Thoracic aorta (tissue), 2 donors: ENCODE measurements at regions not wholly inside any gene's neighbourhood (a gene's known extent, or its start where the extent isn't known, plus 50 kb on each side); places are given as distances from the start of the nearest gene placed in this dataset.
"Not testable (repeated sequence)": the region's sequence is repeated elsewhere in the genome, so short reads cannot be mapped to it uniquely, and the experiment has no call there.

ENCODE experiments used
- ATAC-seq: fragments of 150-250 bp; one replicate; pipeline ENCODE4 v1.8.0; 2017; ENCODE audit warnings: low read depth; ENCODE audit not compliant: insufficient number of reproducible peaks, low FRiP score
- DNase-seq: peaks from one replicate; pipeline ENCODE4 v3.0.0-alpha.2; 2020; ENCODE audit warnings: low spot score
- H3K27ac ChIP-seq, 2 donors: fragments of 200-600 bp; sonication (generic); 1 replicate in 1 of 2; 2 replicates in 1 of 2; pipeline ENCODE4 v1.5.1; 2016; ENCODE audit warnings: mild to moderate bottlenecking in 2 of 2, moderate library complexity in 2 of 2
- H3K27me3 ChIP-seq: fragments of 200-600 bp; sonication (generic); replicated peaks from 2 replicates; pipeline ENCODE4 v1.6.0; 2016; ENCODE audit warnings: mild to moderate bottlenecking; ENCODE audit not compliant: insufficient read depth
- H3K36me3 ChIP-seq: fragments of 200-600 bp; sonication (generic); one replicate; pipeline ENCODE4 v1.5.1; 2016
- H3K4me1 ChIP-seq, 2 donors: fragments of 200-600 bp; sonication (generic); 1 replicate in 1 of 2; 2 replicates in 1 of 2; pipeline versions ENCODE4 v1.5.1 to v1.6.0; 2016; ENCODE audit warnings: low read depth in 2 of 2, mild to moderate bottlenecking in 1 of 2; ENCODE audit not compliant: control insufficient read depth in 1 of 2
- H3K4me3 ChIP-seq: fragments of 200-600 bp; sonication (generic); 2 replicates; pipeline ENCODE4 v1.5.1; 2016; ENCODE audit warnings: mild to moderate bottlenecking
- H3K9me3 ChIP-seq: fragments of 200-600 bp; sonication (generic); 2 replicates; pipeline ENCODE4 v1.5.1; 2016
- TF ChIP-seq, protein P1 (sequence below): fragments of 200-600 bp; sonication (generic); IDR thresholded peaks from one replicate; pipeline ENCODE4 v1.5.1; 2019; ENCODE audit warnings: antibody characterized with exemption

DNA sequence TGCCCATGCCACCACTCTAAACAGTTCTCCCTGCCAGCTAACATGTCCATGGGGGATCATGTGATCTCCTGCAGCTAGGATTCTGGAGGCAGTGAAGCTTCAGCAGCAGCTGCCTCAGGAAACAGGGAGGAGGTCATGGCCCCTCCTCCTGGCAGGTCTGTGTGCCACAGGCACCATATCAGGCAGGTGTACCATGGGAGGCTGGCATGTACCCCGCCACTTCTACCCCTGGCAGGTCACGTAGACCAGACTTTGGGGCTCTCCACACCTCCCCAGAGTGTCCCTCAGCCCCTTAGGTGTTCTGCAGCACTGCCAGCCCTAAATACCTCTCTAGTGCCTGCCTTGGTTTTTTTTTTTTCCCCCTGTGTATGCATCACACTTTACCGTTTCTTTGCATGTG, 110.5 kb upstream of the FAM47C start:
- H3K9me3 ChIP-seq = no peaks in the 10 kb centered on the region
- TF ChIP-seq, protein P1, sequence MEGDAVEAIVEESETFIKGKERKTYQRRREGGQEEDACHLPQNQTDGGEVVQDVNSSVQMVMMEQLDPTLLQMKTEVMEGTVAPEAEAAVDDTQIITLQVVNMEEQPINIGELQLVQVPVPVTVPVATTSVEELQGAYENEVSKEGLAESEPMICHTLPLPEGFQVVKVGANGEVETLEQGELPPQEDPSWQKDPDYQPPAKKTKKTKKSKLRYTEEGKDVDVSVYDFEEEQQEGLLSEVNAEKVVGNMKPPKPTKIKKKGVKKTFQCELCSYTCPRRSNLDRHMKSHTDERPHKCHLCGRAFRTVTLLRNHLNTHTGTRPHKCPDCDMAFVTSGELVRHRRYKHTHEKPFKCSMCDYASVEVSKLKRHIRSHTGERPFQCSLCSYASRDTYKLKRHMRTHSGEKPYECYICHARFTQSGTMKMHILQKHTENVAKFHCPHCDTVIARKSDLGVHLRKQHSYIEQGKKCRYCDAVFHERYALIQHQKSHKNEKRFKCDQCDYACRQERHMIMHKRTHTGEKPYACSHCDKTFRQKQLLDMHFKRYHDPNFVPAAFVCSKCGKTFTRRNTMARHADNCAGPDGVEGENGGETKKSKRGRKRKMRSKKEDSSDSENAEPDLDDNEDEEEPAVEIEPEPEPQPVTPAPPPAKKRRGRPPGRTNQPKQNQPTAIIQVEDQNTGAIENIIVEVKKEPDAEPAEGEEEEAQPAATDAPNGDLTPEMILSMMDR = no peak
- H3K4me3 ChIP-seq = no peak overlapping the region
- H3K4me1 ChIP-seq = no peaks in the 10 kb centered on the region
- H3K27me3 ChIP-seq = no peaks in the 10 kb centered on the region
- H3K36me3 ChIP-seq = no peaks in the 10 kb centered on the region
- no peak overlapping the region for H3K27ac ChIP-seq
- ATAC-seq = no peak
- no peak for DNase-seq

DNA sequence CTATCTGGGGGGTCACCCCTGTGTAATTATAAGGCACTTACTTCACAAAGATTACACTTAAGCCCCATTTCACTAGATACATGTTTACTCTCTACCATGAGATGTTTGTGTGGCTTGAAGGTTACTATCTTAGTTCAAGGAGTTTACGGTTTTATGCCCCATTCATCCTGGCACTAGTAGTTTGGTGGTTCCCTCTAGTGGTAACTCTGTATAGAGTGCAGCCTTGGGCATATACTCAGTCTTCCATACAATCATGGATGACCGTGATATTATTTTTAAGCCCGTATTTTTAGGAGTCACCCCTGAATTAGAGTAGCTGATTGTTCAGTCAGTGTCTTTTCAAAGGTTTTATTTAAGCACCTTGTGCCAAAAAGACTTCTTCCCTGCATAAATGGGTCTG, 109.9 kb upstream of the FAM47C start:
- H3K27ac ChIP-seq = no peak overlapping the region
- no peaks in the 10 kb centered on the region for H3K9me3 ChIP-seq
- H3K27me3 ChIP-seq = no peaks in the 10 kb centered on the region
- DNase-seq (no peak), ATAC-seq (no peak)
- TF ChIP-seq, protein P1 = no peak
- no peaks in the 10 kb centered on the region for H3K4me1 ChIP-seq
- no peaks in the 10 kb centered on the region for H3K36me3 ChIP-seq
- H3K4me3 ChIP-seq = no peak overlapping the region

DNA sequence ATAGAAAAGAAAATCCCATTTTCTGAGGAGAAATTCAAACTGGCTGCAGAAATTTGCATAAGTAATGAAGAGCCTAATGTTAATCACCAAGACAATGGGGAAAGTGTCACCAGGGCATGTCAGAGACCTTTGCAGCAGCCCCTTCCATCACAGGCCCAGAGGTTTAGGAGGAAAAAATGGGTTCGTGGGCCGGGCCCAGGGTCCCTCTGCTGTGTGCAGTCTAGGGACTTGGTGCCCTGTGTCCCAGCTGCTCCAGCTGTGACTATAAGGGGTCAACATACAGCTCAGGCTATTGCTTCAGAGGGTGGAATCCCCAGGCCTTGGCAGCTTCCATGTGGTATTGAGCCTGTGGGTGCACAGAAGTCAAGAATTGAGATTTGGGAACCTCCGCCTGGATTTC, 103.6 kb upstream of the FAM47C start:
- H3K36me3 ChIP-seq, H3K27ac ChIP-seq, ATAC-seq, H3K9me3 ChIP-seq, DNase-seq, H3K4me3 ChIP-seq, H3K27me3 ChIP-seq, H3K4me1 ChIP-seq: not testable (repeated sequence)

DNA sequence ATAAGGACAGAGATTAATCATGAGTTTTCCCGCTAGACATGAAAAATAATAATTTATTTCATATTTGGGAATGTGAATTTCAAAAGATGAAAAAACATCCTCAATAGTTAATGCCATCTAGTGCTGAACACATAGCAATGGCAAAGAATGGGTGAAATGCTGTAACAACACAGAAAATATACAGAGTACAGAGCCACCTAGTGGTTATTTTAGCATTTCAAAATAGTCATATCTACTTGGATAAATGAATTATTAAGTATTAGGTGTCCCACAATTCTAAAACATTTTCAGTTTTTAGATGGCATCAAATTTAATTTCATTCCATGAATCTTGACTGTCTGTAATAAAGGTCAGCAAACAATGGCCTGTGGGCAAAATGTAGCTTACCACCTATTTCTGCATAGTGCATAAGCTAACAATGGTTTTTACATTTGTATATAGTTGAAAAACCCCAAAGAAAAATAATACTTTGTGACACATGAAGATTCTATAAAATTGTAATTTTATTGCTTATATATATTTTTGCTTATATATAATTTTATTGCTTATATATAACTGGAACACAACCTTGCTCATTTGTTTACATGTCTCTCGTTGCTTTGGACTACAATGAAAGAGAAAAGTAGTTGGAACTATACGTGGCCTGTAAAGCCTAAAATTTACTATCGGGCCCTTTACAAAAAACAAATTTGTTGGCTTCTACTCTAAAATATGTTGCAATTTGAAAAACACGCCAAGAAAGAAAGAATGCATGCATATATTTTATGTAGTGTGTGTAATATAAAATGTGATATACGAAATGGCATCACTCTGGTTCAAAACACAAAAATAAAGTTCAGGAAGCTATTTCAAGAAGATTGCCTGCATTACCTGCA, 99.1 kb upstream of the FAM47C start:
- no peaks in the 10 kb centered on the region for H3K9me3 ChIP-seq
- H3K27me3 ChIP-seq = no peaks in the 10 kb centered on the region
- no peak for DNase-seq
- TF ChIP-seq, protein P1 = peak; percentile 33
- no peaks in the 10 kb centered on the region for H3K36me3 ChIP-seq
- no peak overlapping the region for H3K4me3 ChIP-seq
- no peak overlapping the region for H3K27ac ChIP-seq
- ATAC-seq = no peak
- no peaks in the 10 kb centered on the region for H3K4me1 ChIP-seq

DNA sequence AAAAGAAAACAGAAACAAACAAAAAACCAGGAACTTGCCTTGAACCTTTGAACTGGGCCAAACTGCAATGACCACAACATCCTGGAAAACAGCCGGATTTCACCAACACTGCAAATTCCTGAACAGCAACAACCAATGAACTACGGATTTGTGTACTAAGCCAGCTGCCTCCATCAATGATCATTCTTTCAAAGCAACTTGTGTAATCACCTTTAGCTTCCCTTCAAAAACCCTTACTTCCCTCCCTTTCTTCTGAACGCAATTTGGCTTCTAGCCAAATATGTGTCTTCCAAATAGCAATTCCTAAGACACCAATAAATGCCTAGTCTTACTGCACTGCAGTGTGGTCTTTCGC, 98.5 kb upstream of the FAM47C start:
- H3K4me3 ChIP-seq = no peak overlapping the region
- no peaks in the 10 kb centered on the region for H3K36me3 ChIP-seq
- no peaks in the 10 kb centered on the region for H3K4me1 ChIP-seq
- H3K27me3 ChIP-seq = no peaks in the 10 kb centered on the region
- ATAC-seq (no peak), DNase-seq (no peak)
- H3K9me3 ChIP-seq = no peaks in the 10 kb centered on the region
- TF ChIP-seq, protein P1 = no peak
- H3K27ac ChIP-seq = no peak overlapping the region

DNA sequence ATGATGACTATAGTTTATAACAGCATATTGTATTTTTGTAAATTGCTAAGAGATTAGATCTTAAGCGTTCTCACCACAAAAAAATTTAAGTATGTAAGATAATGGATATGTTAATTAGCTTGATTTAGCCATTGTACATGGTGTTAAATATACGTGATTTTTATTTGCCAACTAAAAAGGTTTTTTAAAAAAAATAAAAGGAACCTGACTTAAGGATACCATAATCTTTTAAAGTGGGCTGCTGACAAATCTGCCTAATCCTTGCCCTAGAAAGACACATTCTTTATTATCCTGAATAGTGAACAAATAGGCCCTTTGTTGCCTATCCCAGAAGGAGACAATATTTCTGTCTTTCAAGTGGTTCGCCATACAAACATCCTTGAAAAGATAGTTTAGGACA, 94.6 kb upstream of the FAM47C start:
- H3K27me3 ChIP-seq = no peaks in the 10 kb centered on the region
- no peaks in the 10 kb centered on the region for H3K9me3 ChIP-seq
- ATAC-seq (no peak), DNase-seq (no peak)
- no peak overlapping the region for H3K27ac ChIP-seq
- TF ChIP-seq, protein P1 = no peak
- no peak overlapping the region for H3K4me3 ChIP-seq
- H3K36me3 ChIP-seq = no peaks in the 10 kb centered on the region
- H3K4me1 ChIP-seq = no peaks in the 10 kb centered on the region
